T47D (cell line): ENCODE measurements at regions not wholly inside any gene's neighbourhood (a gene's known extent, or its start where the extent isn't known, plus 50 kb on each side); places are given as distances from the start of the nearest gene placed in this dataset.
"Not testable (repeated sequence)": the region's sequence is repeated elsewhere in the genome, so short reads cannot be mapped to it uniquely, and the experiment has no call there.

Experiments
- DNase-seq, 2 experiments: peaks; one replicate each; pipeline versions ENCODE4 v3.0.0 to v3.0.0-alpha.2; 2011 to 2012; ENCODE audit warnings: low read depth in 1 of 2, low spot score in 1 of 2
- JUND ChIP-seq: IDR thresholded peaks from 2 replicates; pipeline ENCODE4 v1.6.1; 2012; ENCODE audit warnings: low read depth
- in situ Hi-C: cut with HindIII; loops from 2 replicates; pipeline ENCODE4 v1.10.0; 2016; ENCODE audit warnings: low sequenced_read_pairs, low pct_unique_long_range_greater_than_20kb

DNA sequence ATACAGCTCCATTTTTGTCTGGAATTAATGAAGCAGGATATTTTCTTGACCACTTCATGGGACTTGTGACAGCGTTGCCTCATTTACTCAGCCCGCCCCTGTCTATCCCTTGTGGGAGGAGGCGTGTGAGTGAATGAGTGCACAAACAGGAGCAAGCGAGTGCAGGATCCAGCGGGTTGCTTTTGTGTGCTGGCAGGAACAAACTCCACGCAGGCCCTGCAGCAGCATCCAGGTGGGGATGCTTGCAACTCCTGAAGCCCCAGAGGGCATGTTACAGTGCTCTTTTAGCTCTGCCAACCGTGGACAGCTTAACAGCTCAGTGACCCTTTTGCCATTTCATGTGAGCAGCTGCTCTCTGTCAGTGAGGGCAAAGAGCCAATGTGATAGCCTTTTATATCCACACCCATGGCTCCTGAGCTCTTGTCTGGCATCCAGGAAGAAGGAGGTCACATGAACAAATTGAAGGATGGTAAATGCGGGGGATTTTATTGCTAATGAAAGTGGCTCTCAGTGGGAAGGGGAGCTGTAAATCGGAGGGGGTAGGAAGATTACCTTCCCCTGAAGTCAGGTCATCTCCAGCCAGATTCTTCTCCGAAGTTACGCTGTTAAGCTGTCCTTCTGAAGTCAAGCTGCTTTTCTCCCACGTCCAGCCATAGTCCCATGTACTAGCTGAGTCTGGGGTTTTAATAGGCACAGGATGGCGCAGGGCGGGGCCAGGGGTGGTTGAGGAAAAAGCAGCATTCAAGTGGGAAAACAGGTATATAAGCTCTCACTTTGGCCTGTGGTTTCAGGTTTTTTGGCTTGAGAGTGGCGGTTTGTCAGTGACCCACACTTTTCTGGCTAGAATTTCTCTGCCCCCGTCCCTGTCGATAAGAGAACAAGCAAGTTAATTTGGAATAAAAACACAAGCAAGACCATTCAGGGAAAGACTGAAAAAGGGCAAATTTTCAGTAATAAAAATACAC lies 714.7 kb upstream of the MBL2 start:
- in situ Hi-C loops: no loop called here
- TF ChIP-seq JUND: no peak
- DNase-seq: no peak

DNA sequence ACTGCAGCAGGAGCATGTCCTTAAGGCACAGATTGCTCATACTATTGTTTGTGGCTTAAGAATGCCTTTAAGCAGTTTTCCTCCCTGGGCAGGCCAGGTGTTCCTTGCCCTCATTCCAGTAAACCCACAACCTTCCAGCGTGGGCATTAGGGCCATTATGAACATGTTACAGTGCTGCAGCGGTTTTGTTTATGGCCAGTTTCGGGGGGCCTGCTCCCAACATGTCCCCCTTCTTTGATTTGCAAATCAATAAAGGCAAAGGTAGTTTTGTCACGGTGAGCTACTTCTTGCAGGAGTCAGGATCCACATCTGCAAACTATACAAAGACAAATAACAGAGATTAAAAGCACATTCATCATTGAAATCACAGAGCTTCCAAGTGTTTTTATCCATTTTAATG lies 712.8 kb upstream of the MBL2 start:
- DNase-seq, in situ Hi-C loops: not testable (repeated sequence)

DNA sequence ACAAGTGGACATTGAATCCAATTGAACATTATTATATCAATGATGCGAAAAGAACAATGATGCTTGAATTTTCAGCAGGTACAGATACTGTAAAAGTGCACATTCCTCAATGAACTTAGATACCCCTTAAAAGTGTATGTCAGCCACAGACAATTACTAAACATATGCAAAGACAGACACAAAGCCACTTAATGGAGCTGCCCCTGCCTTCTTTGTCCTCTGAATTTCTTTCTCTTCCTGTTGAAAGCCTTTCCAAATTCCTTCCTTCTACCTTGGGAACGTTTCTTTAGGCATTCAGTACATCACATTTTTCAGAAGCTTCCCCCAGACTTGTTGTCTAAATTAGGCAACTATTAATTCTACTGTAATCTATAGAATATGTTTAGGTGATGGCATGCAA lies 706.8 kb upstream of the MBL2 start:
- no peak for DNase-seq
- in situ Hi-C loops: no loop called here
- TF ChIP-seq JUND: no peak

DNA sequence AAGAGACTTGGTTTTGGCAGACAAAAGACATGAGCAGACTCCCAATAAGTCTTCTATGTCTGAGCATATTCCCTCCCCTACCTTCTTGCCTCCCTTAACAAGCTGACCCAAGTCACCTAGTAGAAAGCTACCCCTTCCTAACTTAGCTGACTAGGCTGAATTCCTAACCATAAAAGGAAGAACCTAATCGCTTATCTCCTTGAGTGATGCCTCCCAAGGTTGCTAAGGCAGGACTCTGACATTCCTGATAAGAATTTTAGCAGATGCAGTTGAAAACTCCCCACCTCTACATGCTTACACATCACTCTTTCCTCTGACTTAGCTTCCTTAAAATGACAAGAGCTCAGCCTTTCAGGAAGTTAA lies 704.7 kb upstream of the MBL2 start:
- in situ Hi-C loops: no loop called here
- DNase-seq: no peak
- no peak for TF ChIP-seq JUND

DNA sequence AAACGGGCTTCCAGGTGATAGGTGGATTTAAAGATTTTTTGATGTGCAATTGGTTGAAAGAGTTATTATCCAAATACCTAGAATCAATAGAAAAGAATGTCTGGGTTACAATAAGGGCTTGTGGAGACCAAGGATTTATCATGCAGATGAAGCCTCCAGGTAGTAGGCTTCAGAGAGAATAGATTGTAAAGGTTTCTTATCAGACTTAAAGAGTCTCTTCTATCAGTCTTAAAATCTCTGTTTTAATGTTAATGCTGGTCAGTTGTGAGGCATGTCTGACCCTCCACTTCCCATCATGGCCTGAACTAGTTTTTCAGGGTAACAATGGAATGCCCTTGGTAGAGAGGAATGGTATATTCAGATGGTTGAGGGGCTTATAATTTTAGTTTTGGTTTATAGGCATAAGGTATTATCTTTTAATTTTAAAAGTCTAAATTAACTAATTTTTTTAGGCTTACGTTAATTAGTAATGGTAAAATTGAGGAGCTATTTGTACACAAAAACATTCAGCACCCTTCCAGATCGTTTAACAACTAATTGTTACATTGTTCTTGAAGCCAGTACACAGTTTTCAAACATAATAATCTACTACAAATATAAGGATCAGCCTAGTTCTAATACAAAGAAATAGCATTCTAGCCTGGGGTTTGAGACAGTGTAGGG lies 704.2 kb upstream of the MBL2 start:
- TF ChIP-seq JUND: no peak
- in situ Hi-C loops: no loop called here
- no peak for DNase-seq

DNA sequence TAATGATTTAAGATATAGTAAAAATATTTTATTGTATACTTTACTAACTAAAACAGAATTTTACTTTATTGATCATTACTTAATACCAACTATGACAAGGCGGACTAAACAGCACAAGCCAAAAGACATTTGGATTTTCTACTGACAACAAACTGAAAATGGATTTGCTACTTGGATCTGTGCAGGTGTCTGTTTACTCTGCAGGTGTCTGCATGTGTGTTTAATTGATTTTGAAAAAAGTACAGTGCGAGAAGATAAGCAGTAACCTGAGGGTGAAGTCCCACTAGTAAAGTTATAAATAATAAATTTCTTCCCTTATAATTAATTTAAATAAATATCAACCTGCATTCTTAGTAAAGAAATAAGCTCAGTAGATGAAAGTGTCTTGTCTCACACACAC lies 696.8 kb upstream of the MBL2 start:
- in situ Hi-C loops: no loop called here
- no peak for TF ChIP-seq JUND
- DNase-seq: no peak

DNA sequence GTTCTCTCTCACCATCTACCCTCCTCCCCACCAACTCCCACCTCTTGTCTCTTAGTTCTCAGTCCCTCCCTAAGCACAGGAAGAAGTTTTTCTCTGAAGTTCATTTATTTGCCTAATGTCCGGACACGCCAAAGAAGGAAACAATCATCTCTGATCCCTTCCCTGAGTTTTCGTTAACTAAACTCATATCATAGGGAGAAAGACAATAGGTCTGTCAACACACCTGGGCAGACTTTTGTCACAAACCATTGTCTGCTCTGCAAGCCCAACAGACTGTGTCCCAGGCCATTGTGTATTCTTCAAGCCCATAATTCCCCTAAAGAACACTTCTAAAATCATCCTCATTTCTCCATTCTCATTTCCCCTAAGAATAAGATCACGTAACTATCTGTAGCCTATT lies 691.0 kb upstream of the MBL2 start:
- DNase-seq: no peak
- no peak for TF ChIP-seq JUND
- in situ Hi-C loops: no loop called here

DNA sequence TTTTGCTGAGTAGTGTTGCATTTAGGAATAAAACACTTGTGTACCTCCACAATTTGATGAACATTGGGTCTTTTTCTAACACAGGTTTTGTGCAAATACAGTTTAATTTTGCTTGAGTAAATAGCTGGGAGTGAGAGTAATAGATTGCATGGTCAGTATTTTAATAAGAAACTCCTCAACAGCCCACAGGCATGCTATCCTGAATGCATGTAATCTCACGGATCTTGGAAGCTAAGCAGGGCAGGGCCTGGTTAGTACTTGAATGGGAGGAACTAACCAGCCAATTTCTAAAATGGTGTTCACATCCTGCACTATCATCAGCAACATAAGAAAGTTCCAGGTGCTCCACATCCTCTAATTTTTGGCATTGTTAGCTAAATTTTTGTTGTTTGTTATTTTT lies 685.4 kb upstream of the MBL2 start:
- DNase-seq: peak in 1 of 2 experiments; percentile 31
- in situ Hi-C loops: no loop called here
- TF ChIP-seq JUND: no peak

DNA sequence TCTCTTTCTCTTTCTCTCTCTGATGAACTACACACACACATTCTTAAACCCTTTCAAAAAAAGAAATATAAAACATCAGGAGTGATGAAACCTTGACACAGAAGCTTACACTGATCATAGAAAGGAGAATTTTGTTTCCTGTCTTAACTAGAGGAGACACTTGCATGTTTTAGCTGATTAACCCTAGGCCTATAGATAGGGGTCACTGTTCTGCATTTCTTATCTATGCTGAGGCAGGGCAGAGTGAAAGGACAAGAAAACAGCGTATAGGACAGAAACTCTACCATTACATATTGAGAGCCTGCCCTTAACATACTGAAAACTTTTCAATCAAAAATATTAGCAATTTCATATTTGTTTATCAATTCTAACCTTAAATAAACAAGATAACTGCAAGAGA lies 680.6 kb upstream of the MBL2 start:
- in situ Hi-C loops: no loop called here
- no peak for TF ChIP-seq JUND
- DNase-seq: no peak

DNA sequence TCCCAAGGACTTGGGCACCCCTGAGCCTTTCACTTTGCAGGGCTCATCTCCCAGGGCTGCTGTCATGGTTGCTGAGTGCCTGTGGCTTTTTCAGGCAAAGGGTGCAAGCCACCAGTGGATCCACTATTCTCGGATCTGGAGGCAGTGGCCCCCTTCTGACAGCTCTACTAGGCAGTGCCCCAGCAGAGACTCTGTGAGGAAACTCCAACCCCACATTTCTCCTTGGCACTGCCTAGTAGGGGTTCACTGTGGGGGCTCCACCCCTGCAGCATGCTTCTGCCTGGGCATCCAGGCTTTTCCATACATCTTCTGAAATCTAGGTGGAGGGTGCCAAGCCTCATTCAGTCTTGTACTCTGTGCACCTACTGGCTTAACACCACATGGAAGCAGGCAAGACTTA lies 675.0 kb upstream of the MBL2 start:
- in situ Hi-C loops: no loop called here
- DNase-seq: no peak
- TF ChIP-seq JUND: no peak

DNA sequence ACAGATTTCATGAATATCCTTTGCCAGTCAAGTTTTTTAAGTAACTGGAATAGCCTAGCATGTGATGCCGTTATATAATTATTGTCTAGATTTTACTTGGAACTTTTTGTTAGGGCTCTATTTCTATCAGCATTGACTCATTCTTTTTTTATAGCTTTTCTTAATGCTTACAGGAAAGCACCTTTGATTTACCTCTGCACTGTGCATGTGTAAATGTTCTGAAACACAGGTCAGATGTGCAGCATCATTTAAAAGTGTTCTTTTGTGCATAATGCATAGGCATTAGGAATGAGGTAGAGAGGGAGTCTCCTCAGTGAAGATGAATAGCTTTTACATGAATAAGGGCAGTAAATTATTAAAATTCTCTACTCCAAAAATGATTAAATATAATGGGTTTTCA lies 669.3 kb upstream of the MBL2 start:
- no peak for TF ChIP-seq JUND
- DNase-seq: no peak
- in situ Hi-C loops: no loop called here

DNA sequence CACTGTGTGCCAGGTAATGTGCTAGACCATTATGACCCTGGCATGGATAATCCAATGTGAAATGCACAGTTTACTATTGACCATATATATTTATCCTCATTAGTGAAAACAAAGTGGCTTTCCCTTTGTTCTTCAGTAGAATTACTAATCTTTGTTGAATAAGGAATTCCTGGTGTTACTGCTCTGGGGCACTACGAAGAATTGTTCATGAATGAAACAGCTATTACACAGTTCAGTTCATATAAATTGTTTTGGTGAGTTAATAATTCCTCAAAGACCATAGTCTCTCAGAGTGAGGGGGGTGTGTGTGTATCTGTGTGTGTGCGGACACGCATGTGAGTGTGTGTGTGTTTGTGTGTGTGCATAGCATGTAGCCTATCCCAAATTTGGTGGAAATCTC lies 668.0 kb upstream of the MBL2 start:
- in situ Hi-C loops: no loop called here
- no peak for TF ChIP-seq JUND
- DNase-seq: no peak

DNA sequence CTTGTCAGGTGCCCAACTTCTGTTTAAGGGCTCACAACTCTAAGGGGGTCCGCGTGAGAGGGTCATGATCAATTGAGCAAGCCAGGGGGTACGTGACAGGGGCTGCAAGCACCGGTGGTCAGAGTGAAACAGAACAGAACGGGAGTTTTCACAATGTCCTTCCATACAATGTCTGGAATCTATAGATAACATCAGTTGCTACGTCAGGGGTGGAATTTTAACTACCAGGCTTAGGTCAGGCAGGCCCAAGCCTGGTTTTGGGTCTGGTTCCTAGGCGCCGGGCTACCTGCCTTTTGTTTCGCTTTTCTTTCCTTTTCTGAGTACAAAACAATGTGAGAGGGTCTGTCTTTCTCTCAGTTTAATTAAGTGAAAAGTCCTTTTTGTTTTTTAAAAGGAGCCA lies 666.5 kb upstream of the MBL2 start:
- peak in 1 of 2 experiments; percentile 65 for DNase-seq
- in situ Hi-C loops: not testable (repeated sequence)
